Endothelial cell of umbilical vein (primary cell): ENCODE measurements at regions not wholly inside any gene's neighbourhood (a gene's known extent, or its start where the extent isn't known, plus 50 kb on each side); places are given as distances from the start of the nearest gene placed in this dataset.

Experiments used
- BruUV-seq: library from RNA; stranded (reverse); fragments of 400-500 nt; replicated peaks from 2 replicates; lab custom pipeline; 2021; lab: Mats Ljungman, UMichigan
- CTCF ChIA-PET: fragments of 300-600, 350-600 bp; sonication (Branson Sonifier 250); formaldehyde crosslinking; loops from one replicate; lab custom pipeline; 2021; ENCODE audit warnings: antibody characterized with exemption, inconsistent platforms; lab: Charles Lee
- POLR2A ChIA-PET: fragments of 300-600, 350-600 bp; sonication (Branson Sonifier 250); formaldehyde crosslinking; loops from one replicate; lab custom pipeline; 2021; ENCODE audit warnings: antibody characterized with exemption, inconsistent platforms; lab: Charles Lee
- DNase-seq: peaks from one replicate; pipeline ENCODE4 v3.0.0-alpha.2; 2011; ENCODE audit warnings: low read depth, low spot score
- FAIRE-seq: peaks from 2 replicates; lab custom pipeline; 2011; peaks lifted over from hg19 to GRCh38; lab: Jason Lieb, UNC
- H2AFZ ChIP-seq: 2 replicates; pipeline ENCODE4 v1.6.0; 2012; ENCODE audit warnings: low read depth, low read length, control low read depth, inconsistent platforms
- H3K27ac ChIP-seq: 2 replicates; pipeline ENCODE4 v1.5.1; 2011; ENCODE audit warnings: low read depth, mild to moderate bottlenecking, control low read depth, low read length, moderate library complexity; ENCODE audit not compliant: insufficient read depth
- H3K27me3 ChIP-seq, 2 experiments: 2 replicates each; pipeline versions ENCODE4 v1.6.0 to v1.6.1; 2011; ENCODE audit warnings: low read length in 2 of 2, mixed read lengths in 1 of 2; ENCODE audit not compliant: control insufficient read depth in 2 of 2, insufficient read depth in 2 of 2
- H3K36me3 ChIP-seq, 2 experiments: 2 replicates in 1 of 2; 3 replicates in 1 of 2; pipeline ENCODE4 v1.5.1; 2011; ENCODE audit warnings: low read length in 2 of 2, mild to moderate bottlenecking in 1 of 2, moderate library complexity in 1 of 2; ENCODE audit not compliant: control insufficient read depth in 2 of 2, insufficient read depth in 2 of 2; ENCODE audit errors: extremely low read depth in 1 of 2
- H3K4me1 ChIP-seq: 3 replicates; pipeline ENCODE4 v1.5.1; 2011; ENCODE audit warnings: mild to moderate bottlenecking, low read length; ENCODE audit not compliant: control insufficient read depth, insufficient read depth; ENCODE audit errors: extremely low read depth
- H3K4me2 ChIP-seq: 2 replicates; pipeline ENCODE4 v1.6.1; 2011; ENCODE audit warnings: low read length, control low read depth, mixed read lengths; ENCODE audit not compliant: insufficient read depth
- H3K4me3 ChIP-seq, 3 experiments: fragments of 200-600 bp in 1 of 3; sonication (generic), shearing (Covaris generic) in 1 of 3; replicated peaks in 1 of 3; 2 replicates each; pipeline ENCODE4 v1.5.1; 2011 to 2016; ENCODE audit warnings: control low read depth in 3 of 3, low read length in 3 of 3, mild to moderate bottlenecking in 2 of 3, inconsistent platforms in 1 of 3, low read depth in 1 of 3, moderate library complexity in 1 of 3; ENCODE audit not compliant: insufficient read depth in 1 of 3
- H3K79me2 ChIP-seq: 2 replicates; pipeline ENCODE4 v1.6.0; 2012; ENCODE audit warnings: low read length, inconsistent platforms; ENCODE audit not compliant: control insufficient read depth, insufficient read depth
- H3K9ac ChIP-seq: replicated peaks from 2 replicates; pipeline ENCODE3; 2011; ENCODE audit warnings: low read length, control low read depth; ENCODE audit not compliant: insufficient read depth; ENCODE audit errors: extremely low read depth
- H3K9me1 ChIP-seq: replicated peaks from 3 replicates; pipeline ENCODE4 v1.6.0; 2011; ENCODE audit warnings: mild to moderate bottlenecking, low read length; ENCODE audit not compliant: control insufficient read depth, insufficient read depth; ENCODE audit errors: extremely low read depth
- H3K9me3 ChIP-seq: replicated peaks from 2 replicates; pipeline ENCODE4 v1.5.1; 2012; ENCODE audit warnings: low read length, inconsistent platforms; ENCODE audit not compliant: control insufficient read depth, insufficient read depth
- H4K20me1 ChIP-seq: replicated peaks from 2 replicates; pipeline ENCODE3; 2011; ENCODE audit warnings: mild to moderate bottlenecking, low read length; ENCODE audit not compliant: control insufficient read depth, insufficient read depth; ENCODE audit errors: extremely low read depth
- CTCF ChIP-seq, 2 donors: IDR thresholded peaks; 1 replicate in 1 of 2; 2 replicates in 1 of 2; pipeline ENCODE4 v1.5.1; 2011; ENCODE audit warnings: low read length in 2 of 2, mild to moderate bottlenecking in 2 of 2, moderate library complexity in 2 of 2, control low read depth in 1 of 2, inconsistent platforms in 1 of 2, low read depth in 1 of 2; ENCODE audit not compliant: insufficient read depth in 1 of 2; ENCODE audit errors: extremely low read depth in 1 of 2
- FOS ChIP-seq: IDR thresholded peaks from 2 replicates; pipeline ENCODE4 v1.6.1; 2011; ENCODE audit warnings: mild to moderate bottlenecking, low read length, moderate library complexity, borderline replicate concordance; ENCODE audit not compliant: insufficient read depth
- GATA2 ChIP-seq: IDR thresholded peaks from 2 replicates; pipeline ENCODE4 v1.7.0; 2011; ENCODE audit warnings: low read depth, mild to moderate bottlenecking, moderate library complexity, mixed read lengths, low read length; ENCODE audit not compliant: insufficient read length, insufficient read depth
- MAX ChIP-seq: IDR thresholded peaks from 2 replicates; pipeline ENCODE4 v1.6.1; 2011; ENCODE audit not compliant: insufficient read depth, insufficient read length
- dilution Hi-C: fragments of 300-500 bp; cut with MboI; formaldehyde crosslinking; loops from one replicate; pipeline ENCODE4 v1.15.0; 2019; ENCODE audit warnings: low sequenced_read_pairs; ENCODE audit not compliant: extremely low pct_ligation_motif_present
- intact Hi-C: fragments of 100-400 bp; cut with micrococcal nuclease; formaldehyde crosslinking; loops from one replicate; pipeline ENCODE4 v1.10.0; 2022

GRCh38 chr10:2207246-2207922 is 470.1 kb upstream of the ADARB2 start:
- no peaks in the 10 kb centered on the region for H3K27me3 ChIP-seq
- FAIRE-seq (no peak), DNase-seq (no peak)
- no peaks in the 10 kb centered on the region for H4K20me1 ChIP-seq
- no peaks in the 10 kb centered on the region for H3K36me3 ChIP-seq
- H3K4me3 ChIP-seq = no peak overlapping the region
- ChIA-PET CTCF (no interaction called here), POLR2A (no interaction called here)
- H3K9me1 ChIP-seq = no peaks in the 10 kb centered on the region
- no peaks in the 10 kb centered on the region for H3K4me1 ChIP-seq
- BruUV-seq = no TSS peak
- H3K4me2 ChIP-seq = no peak overlapping the region
- dilution Hi-C loops = no loop called here
- peaks cover 9% of the 10 kb centered on the region for H3K9me3 ChIP-seq
- no peak for TF ChIP-seq GATA2
- TF ChIP-seq FOS = no peak
- no peak for TF ChIP-seq CTCF (IDR thresholded peaks at IDR 0.05; ENCODE audit: extremely low read depth in 1 of 2, insufficient read depth in 1 of 2, low read depth in 1 of 2, low read length in 2 of 2)
- no peak overlapping the region for H3K9ac ChIP-seq
- intact Hi-C loops = no loop called here
- H3K27ac ChIP-seq = no peak overlapping the region
- no peaks in the 10 kb centered on the region for H3K79me2 ChIP-seq
- H2AFZ ChIP-seq = no peak overlapping the region

GRCh38 chr10:2205406-2205805 is 468.1 kb upstream of the ADARB2 start:
- Histone ChIP-seq H3K4me3 (no peak overlapping the region), H3K4me1 (no peaks in the 10 kb centered on the region), H3K9me1 (no peaks in the 10 kb centered on the region), H3K36me3 (no peaks in the 10 kb centered on the region), H4K20me1 (no peaks in the 10 kb centered on the region), H3K27me3 (no peaks in the 10 kb centered on the region), H3K27ac (no peak overlapping the region), H3K9ac (no peak overlapping the region), H3K79me2 (no peaks in the 10 kb centered on the region), H2AFZ (no peak overlapping the region), H3K9me3 (peaks cover 9% of the 10 kb centered on the region), H3K4me2 (no peak overlapping the region)
- no peak for TF ChIP-seq MAX
- BruUV-seq = no TSS peak
- intact Hi-C loops = no loop called here
- DNase-seq (no peak), FAIRE-seq (no peak)
- ChIA-PET CTCF (no interaction called here), POLR2A (no interaction called here)
- dilution Hi-C loops = no loop called here
